D721Med (cell line): ENCODE measurements at regions not wholly inside any gene's neighbourhood (a gene's known extent, or its start where the extent isn't known, plus 50 kb on each side); places are given as distances from the start of the nearest gene placed in this dataset.

Source experiments
- DNase-seq: peaks from one replicate; pipeline ENCODE4 v3.0.0; 2011; ENCODE audit warnings: low spot score; ENCODE audit not compliant: insufficient read length
- FAIRE-seq: peaks from 2 replicates; lab custom pipeline; 2011; peaks lifted over from hg19 to GRCh38; lab: Jason Lieb, UNC
- CTCF ChIP-seq: IDR thresholded peaks from 2 replicates; pipeline ENCODE4 v1.5.1; 2012; ENCODE audit warnings: mild to moderate bottlenecking, control low read depth; ENCODE audit not compliant: insufficient read depth; ENCODE audit errors: missing control alignments

GRCh38 chr4:135007400-135007799, 805.8 kb upstream of the PABPC4L start:
- DNase-seq = no peak
- TF ChIP-seq CTCF = no peak
- FAIRE-seq = no peak

- DNase-seq (no peak), FAIRE-seq (no peak)
- no peak for TF ChIP-seq CTCF
These were observed 797.6 kb upstream of the PABPC4L start for GRCh38 chr4:134999169-134999568.

GRCh38 chr4:134961963-134962362, 760.4 kb upstream of the PABPC4L start:
- DNase-seq (no peak), FAIRE-seq (no peak)
- TF ChIP-seq CTCF = no peak

- TF ChIP-seq CTCF = no peak
- DNase-seq = no peak
- FAIRE-seq = no peak
These were observed 757.3 kb upstream of the PABPC4L start for GRCh38 chr4:134958862-134959261.

- FAIRE-seq = no peak
- TF ChIP-seq CTCF = no peak
- no peak for DNase-seq
These were observed 753.5 kb upstream of the PABPC4L start for GRCh38 chr4:134955059-134955458.

GRCh38 chr4:134952775-134953174, 751.2 kb upstream of the PABPC4L start:
- no peak for DNase-seq
- FAIRE-seq = no peak
- TF ChIP-seq CTCF = no peak

GRCh38 chr4:134952305-134952704, 750.7 kb upstream of the PABPC4L start:
- TF ChIP-seq CTCF = no peak
- no peak for FAIRE-seq
- no peak for DNase-seq
